ENCODE measurements at regions not wholly inside any gene's neighbourhood (a gene's known extent, or its start where the extent isn't known, plus 50 kb on each side); places are given as distances from the start of the nearest gene placed in this dataset.
"Not testable (repeated sequence)": the region's sequence is repeated elsewhere in the genome, so short reads cannot be mapped to it uniquely, and the experiment has no call there.

GRCh38 chr2:84115173-84115857 lies 343.8 kb downstream of the SUCLG1 start (continued):
- TF ChIP-seq ZIC2 (tag by site-specific recombination; IDR thresholded peaks at IDR 0.05) (no peak), ZNF510 (tag by site-specific recombination; IDR thresholded peaks at IDR 0.05; ENCODE audit: insufficient replicate concordance) (no peak), ZNF239 (tag by site-specific recombination; IDR thresholded peaks at IDR 0.05) (no peak), ZNF16 (tag by site-specific recombination; IDR thresholded peaks at IDR 0.05; ENCODE audit: low read depth) (no peak), ZNF529 (tag by site-specific recombination; IDR thresholded peaks at IDR 0.05; ENCODE audit: insufficient replicate concordance) (no peak), ZNF561 (tag by site-specific recombination; IDR thresholded peaks at IDR 0.05; ENCODE audit: borderline replicate concordance) (no peak)
- TF ChIP-seq, protein P1, sequence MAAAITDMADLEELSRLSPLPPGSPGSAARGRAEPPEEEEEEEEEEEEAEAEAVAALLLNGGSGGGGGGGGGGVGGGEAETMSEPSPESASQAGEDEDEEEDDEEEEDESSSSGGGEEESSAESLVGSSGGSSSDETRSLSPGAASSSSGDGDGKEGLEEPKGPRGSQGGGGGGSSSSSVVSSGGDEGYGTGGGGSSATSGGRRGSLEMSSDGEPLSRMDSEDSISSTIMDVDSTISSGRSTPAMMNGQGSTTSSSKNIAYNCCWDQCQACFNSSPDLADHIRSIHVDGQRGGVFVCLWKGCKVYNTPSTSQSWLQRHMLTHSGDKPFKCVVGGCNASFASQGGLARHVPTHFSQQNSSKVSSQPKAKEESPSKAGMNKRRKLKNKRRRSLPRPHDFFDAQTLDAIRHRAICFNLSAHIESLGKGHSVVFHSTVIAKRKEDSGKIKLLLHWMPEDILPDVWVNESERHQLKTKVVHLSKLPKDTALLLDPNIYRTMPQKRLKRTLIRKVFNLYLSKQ (tag by site-specific recombination; IDR thresholded peaks at IDR 0.05; ENCODE audit: borderline replicate concordance), result no peak

- H3K9me3 ChIP-seq (ENCODE audit: control insufficient read depth, insufficient read depth, low read depth, low read length); H3K36me3 ChIP-seq (ENCODE audit: control insufficient read depth in 2 of 2, insufficient read depth in 1 of 2, low read length in 2 of 2); CTCF ChIA-PET; POLR2A ChIA-PET; H3K4me3 ChIP-seq (ENCODE audit: low read depth, low read length); H3K4me1 ChIP-seq (ENCODE audit: control insufficient read depth, insufficient read depth, low read length); H3K27ac ChIP-seq (ENCODE audit: extremely low read depth, low read depth, low read length): not testable (repeated sequence)
Measured at GRCh38 chr2:84103816-84104527, 355.1 kb downstream of the SUCLG1 start.

DNA sequence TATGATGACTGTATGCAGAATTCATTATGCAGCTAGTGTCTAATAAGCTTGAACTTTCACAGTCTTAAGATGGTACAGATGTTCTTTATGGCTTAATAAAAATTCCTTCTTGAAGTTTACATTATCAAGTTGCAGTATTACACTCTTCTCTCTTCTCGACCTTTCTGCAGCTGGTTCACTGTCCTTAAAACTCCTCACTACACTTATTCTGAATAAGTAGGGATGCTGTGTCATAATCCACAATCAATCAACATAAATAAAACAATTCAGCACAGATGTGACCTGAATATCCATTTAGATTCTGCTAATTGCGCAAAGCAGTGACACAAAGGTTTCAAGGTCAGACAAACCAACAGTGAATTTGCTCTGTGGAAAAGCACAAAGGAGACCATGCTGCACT lies 356.8 kb downstream of the SUCLG1 start:
- ChIA-PET POLR2A (no interaction called here), CTCF (no interaction called here)
- no peaks in the 10 kb centered on the region for H3K9me3 ChIP-seq (ENCODE audit: control insufficient read depth, insufficient read depth, low read depth, low read length)
- no peak overlapping the region for H3K27ac ChIP-seq (ENCODE audit: extremely low read depth, low read depth, low read length)
- H3K4me1 ChIP-seq (ENCODE audit: control insufficient read depth, insufficient read depth, low read length), result no peaks in the 10 kb centered on the region
- TF ChIP-seq ZNF398 (tag by site-specific recombination; IDR thresholded peaks at IDR 0.05) (no peak), ZNF529 (tag by site-specific recombination; IDR thresholded peaks at IDR 0.05; ENCODE audit: insufficient replicate concordance) (no peak), WT1 (tag by site-specific recombination; IDR thresholded peaks at IDR 0.05) (no peak), ZNF707 (tag by site-specific recombination; IDR thresholded peaks at IDR 0.05) (no peak)
- H3K36me3 ChIP-seq (ENCODE audit: control insufficient read depth in 2 of 2, insufficient read depth in 1 of 2, low read length in 2 of 2), result no peaks in the 10 kb centered on the region
- no peak overlapping the region for H3K4me3 ChIP-seq (ENCODE audit: low read depth, low read length)

- Histone ChIP-seq H3K9me3 (ENCODE audit: control insufficient read depth, insufficient read depth, low read depth, low read length) (no peaks in the 10 kb centered on the region), H3K36me3 (ENCODE audit: control insufficient read depth in 2 of 2, insufficient read depth in 1 of 2, low read length in 2 of 2) (no peaks in the 10 kb centered on the region), H3K4me3 (ENCODE audit: low read depth, low read length) (no peak overlapping the region), H3K4me1 (ENCODE audit: control insufficient read depth, insufficient read depth, low read length) (peaks cover 5% of the 10 kb centered on the region), H3K27ac (ENCODE audit: extremely low read depth, low read depth, low read length) (no peak overlapping the region)
- ChIA-PET CTCF (interaction anchor here (0.7 kb wide), 1 partner anchor 34 kb away, joined by 5 read pairs; no protein-coding TSS in a partner anchor), POLR2A (no interaction called here)
- TF ChIP-seq ZNF223 (tag by site-specific recombination; IDR thresholded peaks at IDR 0.05) (no peak), ZNF624 (tag by site-specific recombination; IDR thresholded peaks at IDR 0.05) (no peak), ZNF174 (tag by site-specific recombination; IDR thresholded peaks at IDR 0.05) (no peak), SALL2 (tag by site-specific recombination; IDR thresholded peaks at IDR 0.05; ENCODE audit: borderline replicate concordance) (no peak), ZNF239 (tag by site-specific recombination; IDR thresholded peaks at IDR 0.05) (no peak), KLF10 (tag by site-specific recombination; IDR thresholded peaks at IDR 0.05) (no peak), ZNF654 (tag by site-specific recombination; IDR thresholded peaks at IDR 0.05; ENCODE audit: low read depth) (no peak)
- TF ChIP-seq, protein P2, sequence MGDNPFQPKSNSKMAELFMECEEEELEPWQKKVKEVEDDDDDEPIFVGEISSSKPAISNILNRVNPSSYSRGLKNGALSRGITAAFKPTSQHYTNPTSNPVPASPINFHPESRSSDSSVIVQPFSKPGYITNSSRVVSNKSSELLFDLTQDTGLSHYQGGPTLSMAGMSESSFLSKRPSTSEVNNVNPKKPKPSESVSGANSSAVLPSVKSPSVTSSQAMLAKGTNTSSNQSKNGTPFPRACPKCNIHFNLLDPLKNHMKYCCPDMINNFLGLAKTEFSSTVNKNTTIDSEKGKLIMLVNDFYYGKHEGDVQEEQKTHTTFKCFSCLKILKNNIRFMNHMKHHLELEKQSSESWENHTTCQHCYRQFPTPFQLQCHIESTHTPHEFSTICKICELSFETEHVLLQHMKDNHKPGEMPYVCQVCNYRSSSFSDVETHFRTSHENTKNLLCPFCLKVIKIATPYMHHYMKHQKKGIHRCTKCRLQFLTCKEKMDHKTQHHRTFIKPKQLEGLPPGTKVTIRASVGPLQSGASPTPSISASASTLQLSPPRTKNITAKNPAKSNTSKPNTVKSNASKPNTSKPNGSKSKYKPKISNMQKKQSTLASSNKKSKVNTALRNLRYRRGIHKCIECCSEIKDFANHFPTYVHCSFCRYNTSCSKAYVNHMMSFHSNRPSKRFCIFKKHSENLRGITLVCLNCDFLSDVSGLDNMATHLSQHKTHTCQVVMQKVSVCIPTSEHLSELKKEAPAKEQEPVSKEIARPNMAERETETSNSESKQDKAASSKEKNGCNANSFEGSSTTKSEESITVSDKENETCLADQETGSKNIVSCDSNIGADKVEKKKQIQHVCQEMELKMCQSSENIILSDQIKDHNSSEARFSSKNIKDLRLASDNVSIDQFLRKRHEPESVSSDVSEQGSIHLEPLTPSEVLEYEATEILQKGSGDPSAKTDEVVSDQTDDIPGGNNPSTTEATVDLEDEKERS (tag by site-specific recombination; IDR thresholded peaks at IDR 0.05), result no peak
- TF ChIP-seq, protein P3, sequence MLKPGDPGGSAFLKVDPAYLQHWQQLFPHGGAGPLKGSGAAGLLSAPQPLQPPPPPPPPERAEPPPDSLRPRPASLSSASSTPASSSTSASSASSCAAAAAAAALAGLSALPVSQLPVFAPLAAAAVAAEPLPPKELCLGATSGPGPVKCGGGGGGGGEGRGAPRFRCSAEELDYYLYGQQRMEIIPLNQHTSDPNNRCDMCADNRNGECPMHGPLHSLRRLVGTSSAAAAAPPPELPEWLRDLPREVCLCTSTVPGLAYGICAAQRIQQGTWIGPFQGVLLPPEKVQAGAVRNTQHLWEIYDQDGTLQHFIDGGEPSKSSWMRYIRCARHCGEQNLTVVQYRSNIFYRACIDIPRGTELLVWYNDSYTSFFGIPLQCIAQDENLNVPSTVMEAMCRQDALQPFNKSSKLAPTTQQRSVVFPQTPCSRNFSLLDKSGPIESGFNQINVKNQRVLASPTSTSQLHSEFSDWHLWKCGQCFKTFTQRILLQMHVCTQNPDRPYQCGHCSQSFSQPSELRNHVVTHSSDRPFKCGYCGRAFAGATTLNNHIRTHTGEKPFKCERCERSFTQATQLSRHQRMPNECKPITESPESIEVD (tag by site-specific recombination; IDR thresholded peaks at IDR 0.05), result no peak
- TF ChIP-seq, protein P4, sequence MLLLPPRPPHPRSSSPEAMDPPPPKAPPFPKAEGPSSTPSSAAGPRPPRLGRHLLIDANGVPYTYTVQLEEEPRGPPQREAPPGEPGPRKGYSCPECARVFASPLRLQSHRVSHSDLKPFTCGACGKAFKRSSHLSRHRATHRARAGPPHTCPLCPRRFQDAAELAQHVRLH (tag by site-specific recombination; IDR thresholded peaks at IDR 0.05), result no peak
Measured at GRCh38 chr2:84088656-84089055, 370.4 kb downstream of the SUCLG1 start.

Measured in HEK293 (cell line).